ENCODE measurements at regions not wholly inside any gene's neighbourhood (a gene's known extent, or its start where the extent isn't known, plus 50 kb on each side); places are given as distances from the start of the nearest gene placed in this dataset.

DNA sequence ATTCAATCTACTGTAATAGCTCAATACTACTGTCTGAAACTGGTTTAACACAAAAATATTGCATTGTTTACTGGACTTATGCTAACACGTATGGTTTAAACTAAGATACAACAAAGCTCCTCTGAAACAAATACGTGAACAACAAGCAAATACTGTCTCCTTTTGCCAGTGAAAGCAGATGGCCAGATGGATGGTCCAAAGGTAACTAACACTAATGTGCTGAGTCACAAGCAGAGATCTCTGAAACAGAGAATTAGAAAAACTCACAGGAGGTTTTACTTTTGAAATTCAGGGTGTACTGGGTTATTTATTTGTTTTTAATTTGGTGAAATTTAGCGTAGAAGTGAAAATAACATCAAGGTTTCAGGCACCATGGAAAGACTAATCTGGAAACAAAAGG is 124.3 kb upstream of the SOX4 start:
- DNase-seq (ENCODE audit: low read depth in 3 of 3): no peak

DNA sequence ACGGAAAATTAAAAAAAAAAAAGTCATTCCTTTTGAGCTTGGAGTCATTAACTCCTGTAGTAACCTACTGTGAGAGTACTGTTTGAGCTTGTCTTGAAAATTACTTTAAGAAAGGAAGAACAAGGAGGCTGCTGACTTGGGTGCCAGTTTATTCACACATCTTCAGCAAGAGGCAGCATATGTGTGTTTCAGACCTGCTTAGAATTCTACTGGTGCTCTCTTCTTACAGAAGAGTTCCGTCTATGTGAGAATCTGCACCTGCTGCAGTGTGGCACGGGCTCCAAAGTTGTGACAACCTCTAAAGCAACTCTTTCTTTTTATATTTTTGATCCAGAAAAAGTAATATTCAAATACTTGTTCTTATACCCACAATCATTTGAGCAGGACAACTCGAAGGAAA is 117.4 kb upstream of the SOX4 start:
- no peak for DNase-seq (ENCODE audit: low read depth in 3 of 3)

DNA sequence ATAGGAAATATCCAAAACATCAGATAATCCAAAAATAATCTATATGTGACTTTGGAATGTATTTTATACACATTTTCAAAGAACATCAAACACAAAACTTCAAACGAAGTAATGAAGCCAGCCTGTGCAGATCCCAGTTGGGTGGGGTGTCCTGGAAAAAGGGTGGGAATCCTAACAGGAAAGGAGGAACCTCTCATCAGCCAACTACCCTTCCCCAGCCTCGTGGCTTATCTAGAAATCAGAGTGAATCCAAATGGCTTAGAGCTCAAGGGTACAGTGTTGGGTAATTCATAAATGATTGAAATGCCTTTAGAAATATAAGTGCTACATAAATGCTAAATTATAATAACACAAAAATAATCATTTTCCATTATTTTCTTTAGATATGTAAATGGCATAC is 115.1 kb upstream of the SOX4 start:
- DNase-seq (ENCODE audit: low read depth in 3 of 3): no peak

DNA sequence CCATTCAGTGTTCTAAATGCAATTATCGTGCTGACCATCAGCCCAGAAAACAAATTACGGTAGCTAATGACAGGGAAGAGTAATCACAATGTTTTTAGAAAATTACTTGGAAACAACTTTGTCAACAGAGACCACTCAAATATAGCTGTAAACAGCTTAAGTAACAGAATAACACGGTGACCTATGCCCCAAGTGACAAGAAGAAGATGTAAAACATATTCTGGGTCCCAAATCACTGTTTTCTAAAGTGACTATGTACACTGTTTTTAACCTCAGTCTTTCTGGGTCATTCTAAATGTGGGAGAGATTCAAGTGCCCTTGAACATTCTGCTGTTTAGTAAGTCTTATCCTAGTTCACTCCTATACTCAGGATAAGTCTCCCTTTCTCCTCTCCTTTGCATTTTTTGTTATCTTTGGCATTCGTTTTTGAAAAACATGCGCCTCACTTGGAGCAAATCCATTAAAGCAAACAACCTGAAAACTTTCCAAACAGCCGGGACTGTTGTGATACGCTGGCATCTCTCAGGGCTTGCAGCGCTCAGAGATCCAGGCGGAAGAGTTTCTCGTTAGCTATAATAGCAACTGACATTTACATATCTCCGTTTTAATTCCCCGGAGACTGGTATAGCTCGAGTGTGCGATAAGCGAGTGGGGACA is 114.5 kb upstream of the SOX4 start:
- DNase-seq (ENCODE audit: low read depth in 3 of 3): no peak

DNA sequence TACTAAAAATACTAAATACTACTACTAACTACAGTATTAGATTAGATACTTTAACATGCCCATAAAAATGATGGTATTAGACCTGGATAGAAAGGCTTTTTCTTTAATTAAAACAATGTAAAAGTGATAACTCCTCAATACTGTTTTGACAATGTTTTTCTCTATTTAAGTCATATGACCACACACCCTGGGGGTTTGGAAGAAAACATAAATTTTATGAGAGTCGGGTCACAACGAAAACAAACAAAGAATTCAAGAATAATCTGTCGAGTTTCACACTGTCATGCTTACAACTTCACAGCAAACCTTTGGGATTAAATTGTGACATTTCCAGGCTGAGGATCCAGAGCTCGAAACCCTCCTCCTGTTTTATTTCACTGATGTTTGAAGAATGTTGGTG is 107.4 kb upstream of the SOX4 start:
- no peak for DNase-seq (ENCODE audit: low read depth in 3 of 3)

DNA sequence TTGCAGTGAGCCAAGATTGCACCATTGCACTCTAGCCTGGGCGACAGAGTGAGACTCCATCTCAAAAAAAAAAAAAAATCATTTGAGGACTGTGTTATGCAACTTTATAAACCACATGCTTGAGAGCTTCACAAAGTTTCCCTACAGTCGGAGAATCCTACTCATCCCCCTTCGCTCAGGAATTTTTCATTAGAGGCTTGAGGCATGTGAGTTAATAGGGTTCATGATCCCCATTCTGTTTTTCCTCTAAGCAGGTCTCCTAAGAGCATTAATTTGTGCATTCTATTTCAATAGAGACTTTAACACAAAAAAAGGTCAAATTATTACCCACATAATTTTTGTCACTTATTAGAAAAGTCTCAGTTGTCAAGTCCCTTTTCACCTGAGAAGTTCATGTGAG is 103.7 kb upstream of the SOX4 start:
- no peak for DNase-seq (ENCODE audit: low read depth in 3 of 3)

DNA sequence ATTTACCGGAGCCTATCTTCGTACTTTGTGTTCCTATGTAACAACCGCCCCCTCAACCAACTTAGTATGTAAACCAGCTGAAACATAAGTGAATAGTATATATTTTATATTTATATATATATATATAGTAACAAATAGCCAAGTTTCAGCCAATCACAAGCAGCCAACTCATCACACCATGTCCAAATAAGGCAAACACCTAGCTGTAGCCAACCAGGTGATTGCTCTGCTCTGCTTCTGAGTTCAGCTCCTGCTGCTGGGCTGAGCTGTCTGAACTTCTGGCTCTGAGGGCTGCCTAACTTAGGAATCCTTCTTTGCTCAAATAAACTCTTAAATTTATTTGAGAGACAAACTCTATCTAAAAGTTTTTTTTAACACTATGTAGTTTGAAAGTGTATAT is 101.6 kb upstream of the SOX4 start:
- DNase-seq (ENCODE audit: low read depth in 3 of 3): no peak

DNA sequence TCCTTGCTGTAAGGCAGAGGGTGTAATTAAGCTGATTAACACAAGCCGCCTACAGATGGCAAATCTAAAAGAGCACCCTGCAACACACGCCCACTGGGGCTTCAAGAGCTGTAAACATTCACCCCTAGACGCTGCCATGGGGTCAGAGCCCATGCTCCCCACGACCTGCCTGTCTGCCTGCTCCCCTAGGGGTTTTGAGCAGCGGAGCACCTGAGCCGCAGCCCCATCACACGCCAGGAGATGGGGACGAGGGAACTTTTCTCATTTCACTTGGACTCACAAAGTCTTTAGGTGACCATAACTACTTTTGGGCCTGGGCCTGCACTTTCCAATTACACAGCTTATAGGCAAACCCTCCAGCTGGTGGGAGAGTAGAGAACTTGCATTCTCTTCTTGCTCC is 99.0 kb upstream of the SOX4 start:
- DNase-seq (ENCODE audit: low read depth in 3 of 3): no peak

DNA sequence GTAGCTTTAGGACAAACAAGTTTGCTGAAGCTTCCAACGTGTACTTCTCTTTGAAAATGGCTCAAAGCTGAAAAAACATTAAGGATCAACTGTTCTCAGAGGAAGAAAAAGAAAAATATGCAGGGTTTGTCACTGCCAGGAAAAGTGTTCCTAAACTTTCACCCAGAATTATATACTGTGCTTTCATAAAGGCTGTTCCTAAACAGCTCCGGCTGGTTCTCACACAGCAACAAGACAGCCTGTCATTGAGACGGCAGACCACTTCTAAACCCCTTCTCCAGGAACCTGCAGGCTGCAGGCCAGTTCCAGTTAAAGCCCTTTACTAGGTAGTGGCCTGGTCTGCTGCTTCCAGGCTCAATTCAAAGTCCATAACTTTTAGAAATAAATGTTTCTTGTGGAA is 97.4 kb upstream of the SOX4 start:
- no peak for DNase-seq (ENCODE audit: low read depth in 3 of 3)

DNA sequence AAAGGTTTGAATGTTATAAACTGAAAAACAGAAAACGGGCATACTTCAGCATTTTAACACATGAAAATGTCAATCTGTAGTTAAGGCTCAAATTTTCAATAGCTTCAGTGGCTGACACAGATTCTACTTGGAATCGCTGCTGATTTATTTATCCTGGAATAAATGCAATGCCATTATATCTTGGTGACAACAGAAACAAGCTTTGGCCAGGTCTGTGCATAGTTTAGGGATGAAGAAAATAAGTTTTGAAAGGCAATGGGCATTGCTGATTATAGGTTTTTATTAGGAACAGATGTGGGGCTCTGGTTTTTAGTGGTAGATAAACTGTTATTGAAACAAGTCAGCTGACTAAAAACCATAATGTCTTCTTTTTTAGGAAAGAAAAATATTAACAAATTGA is 96.8 kb upstream of the SOX4 start:
- DNase-seq (ENCODE audit: low read depth in 3 of 3): no peak

DNA sequence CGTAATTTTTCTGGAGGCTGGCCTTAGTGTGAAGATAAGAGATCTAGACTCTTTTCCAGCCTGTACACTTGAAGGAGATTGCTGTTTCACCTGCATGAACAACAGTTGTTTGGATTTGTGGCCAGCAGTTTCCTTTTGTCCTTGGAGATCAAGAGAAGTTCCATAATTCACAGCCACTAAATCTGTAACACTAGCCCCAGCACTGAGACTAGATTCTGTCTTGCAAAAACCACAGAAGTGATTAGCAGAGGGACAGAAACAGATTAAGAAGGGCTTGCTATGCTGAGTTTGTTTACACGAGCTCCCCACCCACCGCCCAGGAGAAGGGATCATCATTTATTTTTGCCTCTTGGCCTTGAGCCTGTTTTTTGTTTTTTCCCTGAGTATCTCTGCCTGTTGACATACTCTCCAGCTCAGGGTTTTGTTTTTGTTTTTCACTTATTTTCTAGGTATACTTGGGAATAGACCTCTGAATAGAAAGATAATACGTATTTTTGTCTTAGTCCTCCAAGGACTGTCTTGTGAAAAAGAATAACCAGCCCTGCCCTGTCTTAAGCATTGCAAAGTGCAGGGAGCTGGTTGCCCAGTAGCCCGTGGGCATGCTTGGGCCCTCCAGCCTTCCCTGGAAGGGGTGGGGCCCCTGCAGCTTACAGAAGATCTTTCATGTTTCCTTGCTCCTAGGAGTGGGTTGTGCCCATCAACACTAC is 93.1 kb upstream of the SOX4 start:
- DNase-seq (ENCODE audit: low read depth in 3 of 3): no peak

DNA sequence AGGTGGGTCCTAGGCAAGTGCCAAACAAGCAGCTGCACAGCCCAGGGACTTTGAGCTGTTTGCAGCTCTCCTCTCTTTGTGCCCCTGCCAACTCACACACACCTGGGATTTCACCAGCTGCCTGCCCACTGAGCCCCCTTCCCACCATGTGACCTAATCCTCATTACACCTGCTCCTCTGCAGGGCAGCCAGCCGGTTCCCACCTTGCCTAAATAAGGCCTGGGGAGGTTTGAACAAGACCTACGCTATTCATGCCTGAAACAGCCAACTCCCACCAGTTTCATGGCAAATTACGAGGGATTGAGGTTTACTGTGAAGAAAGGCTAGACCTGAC is 92.6 kb upstream of the SOX4 start:
- DNase-seq (ENCODE audit: low read depth in 3 of 3): no peak

DNA sequence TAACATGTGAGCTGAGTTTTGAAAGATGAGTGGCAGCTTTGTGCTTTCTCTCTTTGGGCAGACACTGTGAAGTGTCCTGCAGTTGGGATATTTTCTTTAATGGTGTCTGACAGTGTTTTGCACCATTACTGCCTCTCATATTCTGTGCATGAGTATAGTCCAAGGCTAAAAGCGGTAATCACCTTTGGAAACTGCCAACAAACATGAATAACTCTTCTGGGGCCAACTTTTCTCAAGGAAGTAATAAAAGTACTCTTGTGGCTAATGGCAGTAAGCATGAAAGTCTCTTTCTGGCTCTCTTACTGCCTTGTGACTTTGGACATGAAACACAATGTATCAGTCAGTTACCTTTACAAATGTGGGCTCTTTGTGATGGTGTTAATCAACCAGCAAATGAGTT is 91.7 kb upstream of the SOX4 start:
- DNase-seq (ENCODE audit: low read depth in 3 of 3): no peak

DNA sequence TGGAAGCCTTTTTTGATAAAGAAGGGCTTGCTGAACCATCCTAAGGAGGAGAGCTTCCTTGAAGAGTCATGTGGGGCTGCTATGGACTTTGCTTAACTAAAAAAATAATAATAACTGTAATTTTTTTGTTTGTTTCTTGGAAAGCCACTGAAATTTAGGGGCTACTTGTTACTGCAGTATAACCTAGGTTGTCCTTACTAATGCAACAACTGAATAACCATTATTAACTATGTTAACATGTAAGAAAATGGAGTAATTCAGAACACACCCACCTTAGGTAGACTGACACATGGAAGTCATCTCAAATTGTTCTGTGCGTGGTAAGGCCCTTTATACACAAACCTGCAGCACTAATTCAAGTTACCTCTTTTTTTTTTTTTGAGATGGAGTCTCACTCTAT is 90.9 kb upstream of the SOX4 start:
- no peak for DNase-seq (ENCODE audit: low read depth in 3 of 3)

DNA sequence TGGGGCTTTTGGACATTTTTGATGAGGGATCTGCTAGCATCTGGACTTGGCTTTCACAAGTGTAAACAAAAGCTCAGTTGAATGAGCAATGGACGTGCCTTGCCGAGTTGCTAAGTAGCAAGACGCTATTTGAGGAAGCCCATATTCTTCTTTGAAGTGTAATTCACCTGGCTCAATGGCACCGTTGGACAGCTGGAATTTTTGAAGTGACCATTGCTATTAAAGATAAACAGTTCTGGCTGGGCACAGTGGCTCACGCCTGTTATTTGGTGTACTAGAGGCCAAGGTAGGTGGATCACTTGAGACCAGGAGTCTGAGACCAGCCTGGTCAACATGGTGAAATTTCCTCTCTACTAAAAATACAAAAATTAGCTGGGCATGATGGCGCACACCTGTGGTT is 88.8 kb upstream of the SOX4 start:
- no peak for DNase-seq (ENCODE audit: low read depth in 3 of 3)

DNA sequence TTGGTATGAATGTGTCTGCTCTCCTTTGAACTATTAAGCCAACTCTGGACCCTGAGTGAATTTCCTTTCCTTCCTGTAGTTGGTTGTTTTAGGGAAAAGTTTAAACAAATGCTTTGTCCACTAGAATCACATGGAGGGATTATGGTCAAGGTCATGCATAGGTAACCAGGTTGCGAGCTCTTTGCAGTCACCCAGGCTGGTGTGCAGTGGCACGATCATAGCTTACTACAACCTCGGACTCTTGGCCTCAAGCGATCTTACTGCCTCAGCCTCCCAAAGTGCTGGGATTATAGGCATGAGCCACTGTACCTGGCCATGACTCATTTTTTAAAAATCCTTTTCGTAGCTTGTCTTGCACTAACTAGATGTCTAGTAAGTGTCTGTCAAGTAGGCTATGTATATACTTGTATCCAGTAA is 88.0 kb upstream of the SOX4 start:
- no peak for DNase-seq (ENCODE audit: low read depth in 3 of 3)

DNA sequence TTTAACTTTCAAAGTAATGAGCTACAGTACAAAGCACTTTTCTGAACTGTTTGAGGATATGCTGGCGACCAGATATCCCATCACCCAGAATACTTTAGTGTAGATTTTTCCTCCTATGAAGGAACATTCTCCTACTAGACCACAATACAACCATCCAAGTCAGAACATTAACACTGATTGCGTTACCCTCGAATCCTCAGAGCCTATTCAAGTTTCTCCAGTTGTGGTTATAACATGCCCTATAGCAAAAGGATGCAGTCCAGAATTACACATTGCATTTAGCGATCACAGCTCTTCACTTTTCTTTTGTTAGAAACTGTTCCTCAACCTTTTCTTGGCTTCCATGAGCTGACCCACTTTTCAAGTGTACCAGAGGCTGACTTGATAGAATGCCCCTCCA is 87.4 kb upstream of the SOX4 start:
- DNase-seq (ENCODE audit: low read depth in 3 of 3): no peak

DNA sequence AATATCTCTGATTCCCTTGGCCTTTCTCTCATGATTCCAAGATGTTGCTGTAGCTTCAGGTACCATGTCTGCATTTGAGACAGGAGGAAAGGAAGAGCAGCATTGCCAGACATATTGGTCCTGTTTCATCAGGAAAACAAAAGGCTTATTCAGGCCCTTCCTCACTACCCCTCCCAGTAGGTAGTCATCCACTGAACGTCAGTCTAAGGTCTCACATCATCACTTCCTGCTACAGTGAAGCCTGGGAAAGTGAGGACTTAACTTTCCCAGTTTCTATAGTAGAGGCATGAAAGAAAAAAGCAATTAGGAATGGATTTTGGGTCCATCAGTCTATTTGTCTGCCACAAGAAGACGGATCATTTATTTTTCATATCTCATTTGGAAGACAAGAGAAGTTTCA is 85.7 kb upstream of the SOX4 start:
- DNase-seq (ENCODE audit: low read depth in 3 of 3): no peak

DNA sequence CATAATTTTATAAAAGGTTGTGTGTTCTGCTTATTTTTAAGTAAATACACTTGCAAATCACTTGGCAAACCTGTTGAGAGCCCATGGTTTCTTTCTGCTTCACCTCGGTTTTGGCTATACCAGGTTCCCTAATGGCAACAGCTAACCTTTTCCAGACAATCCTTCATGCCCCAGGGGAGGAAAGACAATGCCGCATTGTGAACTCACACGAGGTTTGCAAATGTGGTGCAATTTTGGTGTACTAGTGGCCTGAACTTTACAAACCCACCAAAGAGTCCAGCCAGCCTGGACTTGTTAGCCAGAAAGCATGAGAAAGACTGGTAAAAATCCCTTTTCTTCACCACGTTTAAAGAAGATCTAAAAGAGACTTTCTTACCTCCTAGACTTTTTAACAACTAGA is 84.8 kb upstream of the SOX4 start:
- DNase-seq (ENCODE audit: low read depth in 3 of 3): no peak

DNA sequence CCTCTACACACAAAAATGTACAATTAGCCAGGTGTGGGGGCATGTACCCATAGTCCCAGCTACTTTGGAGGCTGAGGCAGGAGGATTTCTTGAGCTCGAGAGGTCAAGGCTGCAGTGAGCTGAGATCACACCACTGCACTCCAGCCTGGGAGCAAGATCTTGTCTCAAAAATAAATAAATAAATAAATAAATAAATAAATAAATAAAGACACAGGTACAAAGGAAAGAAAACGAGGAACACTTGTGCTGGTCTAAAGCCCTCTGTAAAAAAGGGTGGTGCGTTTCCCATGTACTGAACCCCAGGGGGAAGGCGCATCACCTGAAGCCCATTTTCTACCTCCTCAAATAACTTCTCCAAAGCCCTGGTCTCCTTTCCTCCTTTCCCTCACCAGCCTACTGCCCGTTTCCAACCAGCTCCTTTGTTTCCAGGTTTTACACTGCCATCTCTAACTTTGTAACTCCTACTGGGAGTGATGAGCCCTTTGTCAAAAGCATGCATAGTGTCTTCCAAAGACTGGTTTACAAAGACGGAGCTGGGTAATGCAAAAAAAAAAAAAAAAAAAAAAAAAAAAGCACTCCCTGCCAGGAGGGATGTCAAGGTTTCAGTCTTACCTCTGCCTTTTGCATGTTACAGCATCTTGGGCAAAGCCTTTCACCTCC is 81.5 kb upstream of the SOX4 start:
- no peak for DNase-seq (ENCODE audit: low read depth in 3 of 3)

DNA sequence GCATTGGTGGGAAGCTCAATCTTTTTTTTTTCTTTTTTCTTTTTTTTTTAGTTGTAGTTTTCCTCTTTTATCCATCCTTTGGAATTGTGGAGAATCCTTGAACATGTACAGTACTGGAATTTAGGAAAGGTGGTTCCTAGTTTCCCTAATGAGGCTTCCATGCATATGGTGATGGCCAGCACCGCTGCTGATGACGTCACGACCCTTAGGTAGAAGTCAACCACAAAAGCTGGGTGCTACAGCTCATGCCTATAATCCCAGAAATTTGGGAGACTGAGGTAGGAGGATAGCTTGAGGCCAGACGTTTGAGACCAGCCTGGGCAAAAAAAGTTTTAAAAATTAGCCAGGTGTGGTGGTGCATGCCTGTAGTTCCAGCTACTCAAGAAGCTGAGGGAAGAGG is 79.3 kb upstream of the SOX4 start:
- no peak for DNase-seq (ENCODE audit: low read depth in 3 of 3)

DNA sequence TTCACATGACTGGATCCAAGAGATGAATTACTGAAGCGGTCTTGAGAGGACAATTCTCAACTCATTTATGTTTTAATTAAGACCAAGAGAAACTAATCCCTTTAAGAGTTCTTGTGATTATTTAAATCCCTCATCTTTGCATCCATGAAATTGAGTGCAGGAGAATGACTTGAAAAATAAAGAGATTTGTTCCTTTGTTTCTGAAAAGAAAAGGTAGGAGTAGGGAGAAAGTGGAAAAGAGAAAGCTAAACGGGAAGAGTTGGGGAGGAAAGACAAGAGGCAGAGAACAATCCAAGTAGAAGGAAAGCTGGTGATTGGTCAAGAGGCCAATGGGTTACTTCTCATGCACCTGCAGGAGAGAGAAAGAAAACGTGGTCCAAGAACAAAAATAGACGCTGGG is 75.2 kb upstream of the SOX4 start:
- no peak for DNase-seq (ENCODE audit: low read depth in 3 of 3)

DNA sequence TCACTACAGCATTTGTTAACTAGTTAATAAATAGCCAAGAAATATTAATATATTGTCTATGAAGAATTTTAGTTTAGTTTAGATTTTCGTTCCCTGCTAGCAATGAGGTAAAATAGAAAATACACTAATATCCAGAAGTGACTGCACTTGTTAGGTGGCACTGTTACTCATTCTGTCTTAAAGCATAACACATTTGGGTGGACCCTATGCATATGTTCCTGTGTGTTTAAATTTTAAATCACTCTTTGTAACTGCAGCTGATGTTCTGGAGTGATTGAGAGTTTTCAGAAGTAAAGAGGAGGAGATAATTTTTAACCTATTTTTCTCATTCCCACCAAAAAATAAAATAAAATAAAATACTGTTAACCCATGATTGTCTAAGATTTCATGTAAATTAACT is 73.9 kb upstream of the SOX4 start:
- DNase-seq (ENCODE audit: low read depth in 3 of 3): no peak

DNA sequence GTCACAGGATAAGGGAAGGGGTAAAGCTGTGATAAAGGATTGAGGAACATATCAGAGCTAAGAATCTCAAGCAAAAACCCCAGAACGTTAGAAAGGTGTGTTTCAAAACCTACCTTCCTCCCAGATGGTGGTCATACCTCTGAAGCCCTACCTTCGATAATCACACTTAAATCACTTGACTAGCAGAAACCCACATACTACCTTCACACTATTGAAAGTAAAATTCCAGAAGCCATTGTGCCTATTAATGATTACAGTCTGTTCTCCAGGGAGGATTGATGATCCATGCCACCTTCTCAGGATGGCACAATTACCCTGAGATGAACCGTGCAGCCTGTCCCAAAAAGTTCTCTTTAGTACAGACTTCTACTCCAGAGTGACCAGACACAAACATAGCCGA is 72.3 kb upstream of the SOX4 start:
- DNase-seq (ENCODE audit: low read depth in 3 of 3): no peak
